ENCODE measurements at regions not wholly inside any gene's neighbourhood (a gene's known extent, or its start where the extent isn't known, plus 50 kb on each side); places are given as distances from the start of the nearest gene placed in this dataset.

- no peak for ATAC-seq
- no peak for TF ChIP-seq OSR1 (CRISPR knock-in tag; IDR thresholded peaks at IDR 0.05)
- TF ChIP-seq ARNTL (CRISPR knock-in tag; IDR thresholded peaks at IDR 0.05; ENCODE audit: borderline replicate concordance, low read depth): no peak
- TF ChIP-seq TOX (CRISPR knock-in tag; IDR thresholded peaks at IDR 0.05; ENCODE audit: borderline replicate concordance): no peak
- TF ChIP-seq, protein P1, sequence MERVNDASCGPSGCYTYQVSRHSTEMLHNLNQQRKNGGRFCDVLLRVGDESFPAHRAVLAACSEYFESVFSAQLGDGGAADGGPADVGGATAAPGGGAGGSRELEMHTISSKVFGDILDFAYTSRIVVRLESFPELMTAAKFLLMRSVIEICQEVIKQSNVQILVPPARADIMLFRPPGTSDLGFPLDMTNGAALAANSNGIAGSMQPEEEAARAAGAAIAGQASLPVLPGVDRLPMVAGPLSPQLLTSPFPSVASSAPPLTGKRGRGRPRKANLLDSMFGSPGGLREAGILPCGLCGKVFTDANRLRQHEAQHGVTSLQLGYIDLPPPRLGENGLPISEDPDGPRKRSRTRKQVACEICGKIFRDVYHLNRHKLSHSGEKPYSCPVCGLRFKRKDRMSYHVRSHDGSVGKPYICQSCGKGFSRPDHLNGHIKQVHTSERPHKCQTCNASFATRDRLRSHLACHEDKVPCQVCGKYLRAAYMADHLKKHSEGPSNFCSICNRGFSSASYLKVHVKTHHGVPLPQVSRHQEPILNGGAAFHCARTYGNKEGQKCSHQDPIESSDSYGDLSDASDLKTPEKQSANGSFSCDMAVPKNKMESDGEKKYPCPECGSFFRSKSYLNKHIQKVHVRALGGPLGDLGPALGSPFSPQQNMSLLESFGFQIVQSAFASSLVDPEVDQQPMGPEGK (CRISPR knock-in tag; IDR thresholded peaks at IDR 0.05; ENCODE audit: borderline replicate concordance): no peak
- no peak for TF ChIP-seq SNAI2 (CRISPR knock-in tag; IDR thresholded peaks at IDR 0.05)
- no peak for TF ChIP-seq ZFP30 (CRISPR knock-in tag; IDR thresholded peaks at IDR 0.05)
- TF ChIP-seq ZNF8 (CRISPR knock-in tag; IDR thresholded peaks at IDR 0.05): no peak
- no peak for TF ChIP-seq ZNF565 (CRISPR knock-in tag; conservative IDR thresholded peaks at IDR 0.05; ENCODE audit: low read depth)
- no peak for TF ChIP-seq PPARA (CRISPR knock-in tag; IDR thresholded peaks at IDR 0.05; ENCODE audit: borderline replicate concordance)
- TF ChIP-seq TCF4 (CRISPR knock-in tag; IDR thresholded peaks at IDR 0.05; ENCODE audit: borderline replicate concordance): no peak
- TF ChIP-seq ZFP3 (CRISPR knock-in tag; IDR thresholded peaks at IDR 0.05): no peak
- TF ChIP-seq BACH2 (CRISPR knock-in tag; IDR thresholded peaks at IDR 0.05; ENCODE audit: borderline replicate concordance): no peak
- TF ChIP-seq ISL1 (CRISPR knock-in tag; IDR thresholded peaks at IDR 0.05): no peak
- TF ChIP-seq RARB (CRISPR knock-in tag; IDR thresholded peaks at IDR 0.05): no peak
- no peak for TF ChIP-seq CSDC2 (CRISPR knock-in tag; IDR thresholded peaks at IDR 0.05)
- no peak for TF ChIP-seq CSRNP3 (CRISPR knock-in tag; IDR thresholded peaks at IDR 0.05)
- TF ChIP-seq, protein P2, sequence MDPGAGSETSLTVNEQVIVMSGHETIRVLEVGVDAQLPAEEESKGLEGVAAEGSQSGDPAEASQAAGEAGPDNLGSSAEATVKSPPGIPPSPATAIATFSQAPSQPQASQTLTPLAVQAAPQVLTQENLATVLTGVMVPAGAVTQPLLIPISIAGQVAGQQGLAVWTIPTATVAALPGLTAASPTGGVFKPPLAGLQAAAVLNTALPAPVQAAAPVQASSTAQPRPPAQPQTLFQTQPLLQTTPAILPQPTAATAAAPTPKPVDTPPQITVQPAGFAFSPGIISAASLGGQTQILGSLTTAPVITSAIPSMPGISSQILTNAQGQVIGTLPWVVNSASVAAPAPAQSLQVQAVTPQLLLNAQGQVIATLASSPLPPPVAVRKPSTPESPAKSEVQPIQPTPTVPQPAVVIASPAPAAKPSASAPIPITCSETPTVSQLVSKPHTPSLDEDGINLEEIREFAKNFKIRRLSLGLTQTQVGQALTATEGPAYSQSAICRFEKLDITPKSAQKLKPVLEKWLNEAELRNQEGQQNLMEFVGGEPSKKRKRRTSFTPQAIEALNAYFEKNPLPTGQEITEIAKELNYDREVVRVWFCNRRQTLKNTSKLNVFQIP (CRISPR knock-in tag; IDR thresholded peaks at IDR 0.05; ENCODE audit: borderline replicate concordance, low read depth): no peak
- no peak for TF ChIP-seq TSHZ2 (CRISPR knock-in tag; IDR thresholded peaks at IDR 0.05)
- TF ChIP-seq ZNF70 (CRISPR knock-in tag; IDR thresholded peaks at IDR 0.05): no peak
- no peak for TF ChIP-seq ZC3H10 (CRISPR knock-in tag; IDR thresholded peaks at IDR 0.05)
Measured at GRCh38 chr16:73499276-73499675, 451.3 kb upstream of the ZFHX3 start.

DNA sequence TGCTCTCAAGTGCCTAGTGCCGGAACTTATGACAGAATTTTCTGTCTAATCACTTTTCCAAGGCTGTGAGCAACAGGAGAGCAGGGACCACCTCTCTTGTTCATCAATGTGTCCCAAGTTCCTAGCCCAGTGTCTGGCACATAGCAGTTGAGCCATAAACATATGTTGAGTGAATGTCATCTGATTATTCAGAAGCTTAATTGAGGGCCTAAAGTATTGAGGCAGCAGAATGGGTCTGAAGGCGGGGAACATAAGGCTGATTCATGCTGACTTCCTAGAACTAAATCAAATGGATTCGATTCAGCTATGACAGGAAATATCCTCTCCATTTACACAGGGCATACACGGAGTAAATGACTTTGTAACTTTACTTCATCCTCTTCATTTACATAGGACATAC lies 438.0 kb upstream of the ZFHX3 start:
- no peak for ATAC-seq
- TF ChIP-seq ZNF70 (CRISPR knock-in tag; IDR thresholded peaks at IDR 0.05) (no peak), ARNTL (CRISPR knock-in tag; IDR thresholded peaks at IDR 0.05; ENCODE audit: borderline replicate concordance, low read depth) (no peak), ESRRG (CRISPR knock-in tag; IDR thresholded peaks at IDR 0.05) (no peak), ZFP30 (CRISPR knock-in tag; IDR thresholded peaks at IDR 0.05) (no peak), TSHZ2 (CRISPR knock-in tag; IDR thresholded peaks at IDR 0.05) (no peak), OSR1 (CRISPR knock-in tag; IDR thresholded peaks at IDR 0.05) (no peak), ZC3H10 (CRISPR knock-in tag; IDR thresholded peaks at IDR 0.05) (no peak), ZFP3 (CRISPR knock-in tag; IDR thresholded peaks at IDR 0.05) (no peak), TOX (CRISPR knock-in tag; IDR thresholded peaks at IDR 0.05; ENCODE audit: borderline replicate concordance) (no peak), CREB5 (CRISPR knock-in tag; IDR thresholded peaks at IDR 0.05; ENCODE audit: low read depth) (no peak), ZNF8 (CRISPR knock-in tag; IDR thresholded peaks at IDR 0.05) (no peak), ZNF565 (CRISPR knock-in tag; conservative IDR thresholded peaks at IDR 0.05; ENCODE audit: low read depth) (no peak), RARB (CRISPR knock-in tag; IDR thresholded peaks at IDR 0.05) (no peak)
- TF ChIP-seq, protein P2 (CRISPR knock-in tag; IDR thresholded peaks at IDR 0.05; ENCODE audit: borderline replicate concordance, low read depth): no peak

All from SK-N-SH treated with all-trans-retinoic acid at 6 μM for 48 hours (cell line).